Stimulated activated CD4-positive, alpha-beta T cell treated with anti-CD3 and anti-CD28 coated beads, Interleukin-15, amount 100 ng/mL, for 48 hours (primary cell): ENCODE measurements at regions not wholly inside any gene's neighbourhood (a gene's known extent, or its start where the extent isn't known, plus 50 kb on each side); places are given as distances from the start of the nearest gene placed in this dataset.
"Not testable (repeated sequence)": the region's sequence is repeated elsewhere in the genome, so short reads cannot be mapped to it uniquely, and the experiment has no call there.

Experiments
- DNase-seq, 2 donors: peaks; one replicate each; pipeline ENCODE4 v3.0.0-alpha.2; 2020; ENCODE audit warnings: low read depth in 2 of 2

- not testable (repeated sequence) for DNase-seq
Measured at GRCh38 chr9:42239445-42240260, 56.2 kb downstream of the SPATA31A6 start.

GRCh38 chr9:42240261-42240579 is 56.8 kb downstream of the SPATA31A6 start:
- not testable (repeated sequence) for DNase-seq

- DNase-seq = not testable (repeated sequence)
Measured at GRCh38 chr9:42243211-42243610, 59.8 kb downstream of the SPATA31A6 start.

GRCh38 chr9:42243822-42244221 is 60.4 kb downstream of the SPATA31A6 start:
- not testable (repeated sequence) for DNase-seq

- not testable (repeated sequence) for DNase-seq
Measured at GRCh38 chr9:42268729-42269128, 85.3 kb downstream of the SPATA31A6 start.

GRCh38 chr9:42269171-42269570 is 85.7 kb downstream of the SPATA31A6 start:
- DNase-seq = not testable (repeated sequence)

GRCh38 chr9:42273191-42273590 is 89.7 kb downstream of the SPATA31A6 start:
- DNase-seq = not testable (repeated sequence)

- DNase-seq = no peak
Measured at GRCh38 chr9:42275141-42275540, 91.7 kb downstream of the SPATA31A6 start.

GRCh38 chr9:42282531-42283178 is 99.2 kb downstream of the SPATA31A6 start:
- not testable (repeated sequence) for DNase-seq

GRCh38 chr9:42283179-42283543 is 99.7 kb downstream of the SPATA31A6 start:
- DNase-seq = not testable (repeated sequence)

- DNase-seq = not testable (repeated sequence)
Measured at GRCh38 chr9:42286145-42286845, 102.8 kb downstream of the SPATA31A6 start.

GRCh38 chr9:42288002-42288864 is 104.8 kb downstream of the SPATA31A6 start:
- not testable (repeated sequence) for DNase-seq

- not testable (repeated sequence) for DNase-seq
Measured at GRCh38 chr9:42288865-42289229, 105.4 kb downstream of the SPATA31A6 start.

GRCh38 chr9:42300124-42300523 is 116.7 kb downstream of the SPATA31A6 start:
- not testable (repeated sequence) for DNase-seq

- DNase-seq = not testable (repeated sequence)
Measured at GRCh38 chr9:42306625-42307024, 123.2 kb downstream of the SPATA31A6 start.

GRCh38 chr9:42307449-42307848 is 124.0 kb downstream of the SPATA31A6 start:
- not testable (repeated sequence) for DNase-seq

- DNase-seq = not testable (repeated sequence)
Measured at GRCh38 chr9:42310972-42311371, 127.5 kb downstream of the SPATA31A6 start.

GRCh38 chr9:42316026-42316425 is 132.6 kb downstream of the SPATA31A6 start:
- not testable (repeated sequence) for DNase-seq

GRCh38 chr9:42317677-42318076 is 134.2 kb downstream of the SPATA31A6 start:
- not testable (repeated sequence) for DNase-seq

GRCh38 chr9:42323084-42323809 is 139.8 kb downstream of the SPATA31A6 start:
- not testable (repeated sequence) for DNase-seq

GRCh38 chr9:42325142-42325541 is 141.7 kb downstream of the SPATA31A6 start:
- DNase-seq = not testable (repeated sequence)
